Esophagus squamous epithelium (tissue), 4 donors: ENCODE measurements at regions not wholly inside any gene's neighbourhood (a gene's known extent, or its start where the extent isn't known, plus 50 kb on each side); places are given as distances from the start of the nearest gene placed in this dataset.

Experiments
- POLR2A ChIP-seq, 4 donors: fragments of 450-650 bp; IDR thresholded peaks; one replicate each; pipeline ENCODE4 v1.6.1; 2017; ENCODE audit warnings: antibody characterized with exemption in 4 of 4, mild to moderate bottlenecking in 4 of 4, moderate library complexity in 3 of 4
- TF ChIP-seq, protein P1 (sequence below), 6 experiments: fragments of 450-650 bp in 4 of 6; fragments of 200-600 bp in 2 of 6; sonication (generic) in 2 of 6; IDR thresholded peaks; one replicate each; pipeline ENCODE4 v1.5.1; 2016 to 2019; ENCODE audit warnings: antibody characterized with exemption in 6 of 6, mild to moderate bottlenecking in 4 of 6, moderate library complexity in 4 of 6

DNA sequence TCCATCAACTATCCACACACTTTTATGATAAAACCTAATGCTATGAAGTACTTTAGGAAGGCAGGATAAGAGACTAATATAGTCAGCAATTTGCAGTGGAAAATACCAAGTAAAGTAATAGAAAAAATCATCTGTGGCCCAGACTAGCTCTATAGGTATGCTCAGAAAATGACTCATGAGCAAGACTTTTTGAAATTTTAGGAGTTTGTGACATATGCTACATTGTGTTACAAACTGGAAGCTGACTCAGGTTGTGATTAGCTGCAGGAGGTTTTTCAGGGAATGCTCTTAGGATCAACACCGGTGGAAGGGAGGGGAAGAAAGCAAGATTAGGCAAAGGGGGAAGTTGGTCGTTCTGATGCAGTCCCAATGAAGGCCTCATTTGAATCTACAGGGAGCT, 56.1 kb downstream of the FEZF1 start:
- TF ChIP-seq, protein P1, sequence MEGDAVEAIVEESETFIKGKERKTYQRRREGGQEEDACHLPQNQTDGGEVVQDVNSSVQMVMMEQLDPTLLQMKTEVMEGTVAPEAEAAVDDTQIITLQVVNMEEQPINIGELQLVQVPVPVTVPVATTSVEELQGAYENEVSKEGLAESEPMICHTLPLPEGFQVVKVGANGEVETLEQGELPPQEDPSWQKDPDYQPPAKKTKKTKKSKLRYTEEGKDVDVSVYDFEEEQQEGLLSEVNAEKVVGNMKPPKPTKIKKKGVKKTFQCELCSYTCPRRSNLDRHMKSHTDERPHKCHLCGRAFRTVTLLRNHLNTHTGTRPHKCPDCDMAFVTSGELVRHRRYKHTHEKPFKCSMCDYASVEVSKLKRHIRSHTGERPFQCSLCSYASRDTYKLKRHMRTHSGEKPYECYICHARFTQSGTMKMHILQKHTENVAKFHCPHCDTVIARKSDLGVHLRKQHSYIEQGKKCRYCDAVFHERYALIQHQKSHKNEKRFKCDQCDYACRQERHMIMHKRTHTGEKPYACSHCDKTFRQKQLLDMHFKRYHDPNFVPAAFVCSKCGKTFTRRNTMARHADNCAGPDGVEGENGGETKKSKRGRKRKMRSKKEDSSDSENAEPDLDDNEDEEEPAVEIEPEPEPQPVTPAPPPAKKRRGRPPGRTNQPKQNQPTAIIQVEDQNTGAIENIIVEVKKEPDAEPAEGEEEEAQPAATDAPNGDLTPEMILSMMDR (IDR thresholded peaks at IDR 0.05), result no peak
- no peak for TF ChIP-seq POLR2A (IDR thresholded peaks at IDR 0.05)
